HEK293T (cell line): ENCODE measurements at regions not wholly inside any gene's neighbourhood (a gene's known extent, or its start where the extent isn't known, plus 50 kb on each side); places are given as distances from the start of the nearest gene placed in this dataset.
"Not testable (repeated sequence)": the region's sequence is repeated elsewhere in the genome, so short reads cannot be mapped to it uniquely, and the experiment has no call there.

Experiments used
- CTCF ChIA-PET: fragments of 350-600 bp; formaldehyde crosslinking; extraction: SDS; loops from one replicate; lab custom pipeline; 2021; ENCODE audit warnings: antibody characterized with exemption, inconsistent platforms; lab: Yijun Ruan, JAX
- POLR2A ChIA-PET: fragments of 350-600 bp; formaldehyde crosslinking; extraction: SDS; loops from one replicate; lab custom pipeline; 2020; ENCODE audit warnings: antibody characterized with exemption, inconsistent platforms; lab: Yijun Ruan, JAX
- DNase-seq: peaks from one replicate; pipeline ENCODE4 v3.0.0; 2012; ENCODE audit warnings: mixed read lengths; ENCODE audit errors: extremely low spot score
- ARNT ChIP-seq: fragments of 450-650 bp; IDR thresholded peaks from 2 replicates; pipeline ENCODE4 v1.6.1; 2017; ENCODE audit warnings: mild to moderate bottlenecking
- BHLHE40 ChIP-seq: fragments of 450-650 bp; IDR thresholded peaks from 2 replicates; pipeline ENCODE4 v1.6.1; 2016; ENCODE audit warnings: mild to moderate bottlenecking, moderate library complexity, borderline replicate concordance
- CTBP1 ChIP-seq: fragments of 450-650 bp; IDR thresholded peaks from 2 replicates; pipeline ENCODE4 v1.6.1; 2016; ENCODE audit warnings: borderline replicate concordance
- ELF4 ChIP-seq: fragments of 450-650 bp; IDR thresholded peaks from 2 replicates; pipeline ENCODE4 v1.6.1; 2017; ENCODE audit warnings: antibody characterized with exemption
- FOXA1 ChIP-seq: fragments of 450-650 bp; IDR thresholded peaks from 2 replicates; pipeline ENCODE4 v1.6.1; 2016; ENCODE audit warnings: mild to moderate bottlenecking
- FOXK2 ChIP-seq: fragments of 450-650 bp; IDR thresholded peaks from 2 replicates; pipeline ENCODE4 v1.6.1; 2016; ENCODE audit warnings: mild to moderate bottlenecking
- FOXM1 ChIP-seq: fragments of 450-650 bp; IDR thresholded peaks from 2 replicates; pipeline ENCODE4 v1.6.1; 2017; ENCODE audit warnings: mild to moderate bottlenecking, borderline replicate concordance
- HDGF ChIP-seq: fragments of 450-650 bp; IDR thresholded peaks from 2 replicates; pipeline ENCODE4 v1.6.1; 2017; ENCODE audit warnings: antibody characterized with exemption, borderline replicate concordance
- L3MBTL2 ChIP-seq: fragments of 450-650 bp; conservative IDR thresholded peaks from 2 replicates; pipeline ENCODE4 v1.6.1; 2016; ENCODE audit warnings: mild to moderate bottlenecking
- LEF1 ChIP-seq: fragments of 450-650 bp; IDR thresholded peaks from 2 replicates; pipeline ENCODE4 v1.6.1; 2017; ENCODE audit warnings: mild to moderate bottlenecking, borderline replicate concordance
- NFRKB ChIP-seq: fragments of 450-650 bp; IDR thresholded peaks from 2 replicates; pipeline ENCODE4 v1.6.1; 2016; ENCODE audit warnings: mild to moderate bottlenecking, moderate library complexity
- PKNOX1 ChIP-seq: fragments of 450-650 bp; IDR thresholded peaks from 2 replicates; pipeline ENCODE4 v1.6.1; 2016
- SP1 ChIP-seq: fragments of 450-650 bp; IDR thresholded peaks from 2 replicates; pipeline ENCODE4 v1.6.1; 2017
- SUZ12 ChIP-seq: fragments of 450-650 bp; IDR thresholded peaks from 2 replicates; pipeline ENCODE4 v1.6.1; 2016; ENCODE audit warnings: mild to moderate bottlenecking
- TARDBP ChIP-seq: fragments of 450-650 bp; IDR thresholded peaks from 2 replicates; pipeline ENCODE4 v1.6.1; 2016
- ZNF384 ChIP-seq: fragments of 450-650 bp; IDR thresholded peaks from 2 replicates; pipeline ENCODE4 v1.6.1; 2016

GRCh38 chrX:40237731-40238178 is 140.0 kb upstream of the BCOR start:
- no peak for TF ChIP-seq SP1
- no peak for TF ChIP-seq FOXK2
- no peak for TF ChIP-seq CTBP1
- no peak for TF ChIP-seq ARNT
- no peak for TF ChIP-seq LEF1
- no peak for TF ChIP-seq L3MBTL2
- TF ChIP-seq ELF4: no peak
- TF ChIP-seq NFRKB: no peak
- no peak for TF ChIP-seq SUZ12
- TF ChIP-seq HDGF: no peak
- DNase-seq: no peak
- ChIA-PET CTCF (interaction anchor here (0.6 kb wide), 1 partner anchor 14 kb away, joined by 3 read pairs; no protein-coding TSS in a partner anchor), POLR2A (no interaction called here)

- no peak for TF ChIP-seq FOXM1
- no peak for TF ChIP-seq TARDBP
- no peak for TF ChIP-seq SP1
- TF ChIP-seq FOXA1: no peak
- no peak for TF ChIP-seq L3MBTL2
- TF ChIP-seq PKNOX1: no peak
- no peak for TF ChIP-seq SUZ12
- no peak for TF ChIP-seq CTBP1
- no peak for TF ChIP-seq BHLHE40
- no peak for TF ChIP-seq LEF1
- TF ChIP-seq NFRKB: no peak
- no peak for TF ChIP-seq FOXK2
- TF ChIP-seq ARNT: no peak
- TF ChIP-seq HDGF: no peak
- TF ChIP-seq ZNF384: no peak
- TF ChIP-seq ELF4: no peak
- ChIA-PET CTCF (no interaction called here), POLR2A (no interaction called here)
- no peak for DNase-seq
These were observed 132.9 kb upstream of the BCOR start for GRCh38 chrX:40230646-40231045.

- ChIA-PET CTCF (interaction anchor here (0.6 kb wide), 1 partner anchor 303 kb away, joined by 10 read pairs; no protein-coding TSS in a partner anchor), POLR2A (no interaction called here)
- no peak for DNase-seq
- TF ChIP-seq FOXK2 (no peak), SP1 (no peak), NFRKB (no peak), ELF4 (no peak), PKNOX1 (no peak), LEF1 (no peak), CTBP1 (no peak)
These were observed 129.4 kb upstream of the BCOR start for GRCh38 chrX:40227125-40227524.

GRCh38 chrX:40224658-40225057 is 126.9 kb upstream of the BCOR start:
- CTCF ChIA-PET: no interaction called here
- TF ChIP-seq LEF1 (no peak), CTBP1 (no peak), FOXK2 (no peak), PKNOX1 (no peak), SUZ12 (no peak), HDGF (no peak), BHLHE40 (no peak), TARDBP (no peak), ZNF384 (no peak), ARNT (no peak), NFRKB (no peak), FOXM1 (no peak), L3MBTL2 (no peak), ELF4 (no peak), FOXA1 (no peak), SP1 (no peak)
- POLR2A ChIA-PET: no interaction called here
- no peak for DNase-seq

GRCh38 chrX:40222612-40223011 is 124.9 kb upstream of the BCOR start:
- POLR2A ChIA-PET, CTCF ChIA-PET, DNase-seq: not testable (repeated sequence)

GRCh38 chrX:40213092-40213491 is 115.3 kb upstream of the BCOR start:
- ChIA-PET CTCF (no interaction called here), POLR2A (no interaction called here)
- TF ChIP-seq SUZ12 (no peak), CTBP1 (no peak), ELF4 (no peak), HDGF (no peak), ARNT (no peak), SP1 (no peak), L3MBTL2 (no peak), FOXK2 (no peak), NFRKB (no peak), PKNOX1 (no peak), BHLHE40 (no peak), FOXA1 (no peak), FOXM1 (no peak)
- no peak for DNase-seq
